Effector CD4-positive, alpha-beta T cell (primary cell): ENCODE measurements at regions not wholly inside any gene's neighbourhood (a gene's known extent, or its start where the extent isn't known, plus 50 kb on each side); places are given as distances from the start of the nearest gene placed in this dataset.

Experiments used
- DNase-seq: peaks from one replicate; pipeline ENCODE4 v3.0.0-alpha.2; 2020

DNA sequence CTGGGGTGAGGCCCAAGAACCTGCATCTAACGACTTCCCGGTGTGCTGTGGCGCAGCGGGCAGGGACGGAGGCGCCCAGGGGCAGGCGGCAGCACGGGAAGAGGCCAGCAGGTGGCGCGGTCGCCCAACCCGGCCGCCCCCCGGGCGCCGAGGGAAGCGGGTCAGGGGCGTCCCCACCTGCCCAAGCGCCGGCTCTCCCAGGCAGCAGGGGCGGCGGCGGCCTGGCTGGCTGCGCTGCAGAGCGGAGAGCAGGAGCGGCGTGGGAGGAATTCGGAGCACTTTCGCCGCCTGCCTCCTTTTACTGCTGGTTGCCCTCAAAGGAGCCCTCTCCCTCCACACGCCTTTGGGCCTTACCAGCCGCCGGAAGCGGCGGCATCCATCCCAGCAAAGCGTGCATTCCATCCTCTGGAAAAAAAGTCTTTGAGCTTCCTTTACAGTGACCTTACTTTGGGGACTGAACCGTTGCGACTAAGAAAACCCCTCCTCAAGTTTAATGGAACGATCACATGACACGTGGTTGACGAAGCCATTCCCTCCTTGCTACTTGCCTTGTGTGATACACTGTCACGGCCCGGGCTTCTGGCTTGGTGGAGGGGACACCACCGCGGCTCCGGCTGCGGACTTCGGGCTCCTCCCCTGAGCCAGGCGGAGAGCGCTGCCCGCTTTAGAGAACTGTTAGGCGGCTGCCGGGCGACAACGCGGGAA lies 106.8 kb upstream of the CLMP start:
- peak; percentile 51 for DNase-seq

DNA sequence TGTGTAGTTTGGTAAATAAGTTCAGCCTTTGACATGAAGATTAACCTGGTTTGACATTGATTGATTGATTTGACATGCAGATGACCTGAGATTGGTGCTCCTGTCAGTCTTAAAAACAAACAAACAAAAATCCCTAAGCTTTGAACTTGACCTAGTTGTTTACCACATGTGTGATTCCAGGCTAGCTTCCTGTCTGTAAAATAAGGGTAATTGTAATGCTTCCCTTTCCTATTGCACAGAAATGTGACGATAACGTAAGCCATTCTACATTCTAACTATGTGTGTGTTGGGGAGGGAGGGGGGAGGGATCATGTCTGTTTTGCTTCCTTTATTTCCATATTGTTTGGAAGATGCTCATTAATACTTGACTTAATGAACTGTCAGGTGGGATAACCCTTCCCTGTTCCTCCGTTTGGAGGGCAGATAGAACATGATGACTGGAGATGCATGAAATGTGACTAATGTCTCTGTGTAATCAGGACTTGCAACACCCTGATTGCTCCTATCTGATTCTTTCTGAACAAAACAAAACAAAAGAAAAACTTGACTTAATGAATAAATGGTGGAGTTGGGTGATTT lies 106.1 kb upstream of the CLMP start:
- no peak for DNase-seq

DNA sequence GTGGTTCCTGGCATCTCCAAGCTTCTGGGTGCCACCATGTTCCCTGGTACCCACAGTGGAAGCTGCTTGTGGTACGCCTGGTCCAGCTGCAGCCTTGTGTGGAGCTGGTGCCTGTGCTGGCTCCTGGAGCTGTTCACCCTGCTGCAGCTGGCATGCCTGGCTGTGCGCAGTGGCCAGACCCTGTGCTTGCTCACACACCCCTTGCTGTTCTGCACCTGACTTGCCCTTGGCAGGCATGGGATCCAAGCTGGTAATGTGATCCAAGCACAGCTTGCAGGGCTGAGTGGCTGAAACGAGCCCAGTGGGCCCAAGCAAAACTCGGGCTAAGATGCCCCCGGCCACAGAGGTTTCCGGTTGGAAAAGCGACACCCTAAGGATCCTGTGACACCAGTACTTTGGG lies 104.7 kb upstream of the CLMP start:
- DNase-seq, result no peak

DNA sequence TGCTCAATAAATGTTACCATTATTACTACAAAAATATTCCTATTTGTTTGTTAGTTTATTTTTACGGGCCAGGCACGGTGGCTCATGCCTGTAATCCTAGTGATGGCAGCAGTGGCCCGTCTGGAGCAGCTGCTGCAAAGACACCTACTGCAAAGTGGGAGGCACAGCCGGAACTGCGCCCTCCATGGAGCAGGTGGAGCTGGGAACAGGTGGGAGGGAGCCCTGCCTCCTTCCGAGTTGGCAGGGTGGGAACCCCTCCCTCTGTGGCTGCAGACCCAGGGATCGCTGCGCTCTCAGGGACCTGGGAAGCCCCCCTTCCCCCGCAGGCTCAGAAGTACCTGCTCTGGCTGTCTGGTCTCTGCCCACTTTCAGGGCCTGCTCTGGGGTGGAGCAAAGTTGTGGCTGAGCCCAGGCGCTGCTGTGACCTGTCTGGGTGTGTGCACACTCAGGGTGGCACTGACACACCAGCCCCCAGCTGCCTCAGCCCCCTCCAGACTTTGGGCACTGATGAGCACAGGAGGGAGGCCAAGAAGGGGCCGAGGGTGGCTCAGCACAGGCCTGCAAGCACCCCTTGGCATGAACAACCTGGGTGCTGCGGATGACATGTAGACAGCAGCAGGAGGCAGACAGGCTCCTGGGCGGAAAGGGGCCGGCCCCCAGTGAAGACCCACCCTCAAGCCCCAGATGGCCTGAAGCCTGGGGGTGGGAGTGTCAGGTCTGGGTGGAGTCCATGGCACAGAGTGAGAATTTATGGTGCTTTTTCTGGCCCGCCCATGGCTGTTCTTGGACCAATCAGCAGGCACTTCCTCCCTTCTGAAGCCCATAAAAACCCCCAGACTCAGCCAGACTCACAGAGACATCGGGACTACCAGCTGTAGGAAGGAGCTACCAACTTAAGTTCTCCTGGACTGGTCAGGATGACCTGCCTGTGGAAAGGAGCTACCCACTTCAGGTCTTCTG lies 103.7 kb upstream of the CLMP start:
- no peak for DNase-seq

DNA sequence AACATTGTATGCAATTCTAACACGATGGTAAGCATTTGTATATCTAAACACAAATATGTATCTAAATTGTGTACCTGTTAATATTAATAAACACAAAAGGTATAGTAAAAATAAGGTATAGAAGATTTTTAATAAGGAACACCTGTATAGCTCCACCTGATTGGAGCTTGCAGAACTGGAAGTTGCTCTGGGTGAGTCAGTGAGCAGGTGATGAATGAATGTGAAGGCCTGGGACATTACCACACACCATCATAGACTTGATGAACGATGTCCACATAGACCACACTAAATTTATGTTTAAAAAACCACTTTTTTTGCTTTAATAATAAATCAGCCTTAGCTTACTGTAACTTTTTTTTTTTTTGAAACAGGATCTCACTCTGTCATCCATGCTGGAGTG lies 97.6 kb upstream of the CLMP start:
- DNase-seq, result no peak

DNA sequence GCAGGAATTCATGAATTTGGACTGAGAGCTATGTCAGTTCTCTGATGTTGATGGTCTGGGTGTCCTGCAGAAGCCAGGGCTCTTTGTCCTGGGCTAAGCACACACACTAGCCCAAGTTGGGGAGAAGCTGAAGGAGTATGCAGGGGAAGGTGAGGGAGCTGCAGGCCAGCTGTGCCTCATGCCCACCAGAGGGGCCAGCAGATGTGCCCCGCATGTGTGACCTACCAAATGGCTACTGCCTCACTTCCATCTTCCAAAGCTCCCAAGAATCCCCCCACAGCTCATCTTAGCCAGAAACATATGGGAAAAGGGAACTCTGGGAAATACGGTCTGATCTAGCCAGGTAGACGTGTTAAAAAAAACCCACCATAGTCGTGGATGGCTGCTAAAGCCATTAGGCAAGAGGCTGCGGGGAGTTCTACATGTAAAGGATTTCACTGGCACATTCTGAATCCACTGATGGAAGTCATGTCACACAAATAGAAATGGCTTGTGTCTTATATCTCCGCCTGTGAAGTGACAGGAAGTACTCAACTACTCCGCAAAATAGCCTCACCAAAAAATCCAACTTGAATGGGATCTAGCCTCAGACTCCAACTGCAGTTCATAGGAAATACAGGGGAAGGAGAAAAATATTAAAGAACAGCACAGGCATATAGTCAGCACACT lies 96.3 kb upstream of the CLMP start:
- no peak for DNase-seq

DNA sequence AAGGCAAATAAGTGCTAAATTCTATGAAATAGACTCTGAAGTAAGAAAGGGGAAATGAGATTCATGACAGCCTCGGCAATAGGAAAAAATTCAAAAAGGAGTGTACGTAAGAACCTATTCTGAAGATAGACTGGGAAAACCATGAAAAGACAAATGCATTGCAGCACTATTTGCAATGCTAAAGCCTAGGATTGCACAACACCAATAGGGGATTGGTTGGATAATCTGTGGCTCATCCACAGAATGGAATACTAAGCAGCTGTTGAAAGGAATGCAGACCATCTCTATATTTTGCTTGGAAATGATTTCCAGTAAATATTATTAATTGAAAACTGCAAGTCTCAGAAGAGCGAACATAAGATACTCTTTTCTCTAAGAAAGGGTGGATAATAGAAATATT lies 91.7 kb upstream of the CLMP start:
- no peak for DNase-seq

DNA sequence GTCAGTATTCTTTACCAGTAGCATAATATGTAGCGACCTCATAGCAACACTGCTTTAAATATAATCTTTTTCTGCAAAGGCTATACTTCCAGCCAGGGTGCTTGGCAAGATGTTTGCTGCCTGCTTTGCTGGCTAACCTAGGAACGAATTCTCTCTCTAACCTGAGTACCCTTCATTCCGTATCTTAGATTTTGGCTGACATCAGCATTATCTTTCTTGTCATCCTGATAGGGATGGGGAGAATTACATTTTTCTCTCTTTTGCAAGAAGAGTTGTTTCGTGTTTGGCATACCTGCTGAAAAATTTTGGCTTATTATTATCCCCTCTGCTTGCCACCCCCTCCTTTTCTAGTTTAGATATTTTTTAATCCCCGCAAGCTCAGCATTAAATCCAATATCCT lies 91.2 kb upstream of the CLMP start:
- no peak for DNase-seq

DNA sequence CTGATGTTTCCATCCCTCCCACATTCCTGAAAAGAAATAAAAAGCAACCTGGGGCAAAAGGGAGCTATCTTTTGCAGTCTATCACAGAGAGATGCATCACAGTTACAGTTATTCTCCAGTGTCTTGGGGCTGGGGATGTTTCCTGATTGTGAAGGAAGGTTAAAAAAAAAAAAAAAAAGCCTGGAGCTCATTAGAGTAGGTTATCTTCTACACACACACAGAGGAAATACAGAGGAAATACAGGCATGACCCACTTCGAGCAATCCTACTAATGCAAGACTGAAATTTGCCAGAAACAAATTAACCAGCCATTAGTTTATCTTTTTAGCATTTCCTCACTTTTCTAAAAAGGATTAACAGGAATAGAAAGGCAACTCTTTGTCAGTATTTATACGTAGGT lies 89.4 kb upstream of the CLMP start:
- no peak for DNase-seq

DNA sequence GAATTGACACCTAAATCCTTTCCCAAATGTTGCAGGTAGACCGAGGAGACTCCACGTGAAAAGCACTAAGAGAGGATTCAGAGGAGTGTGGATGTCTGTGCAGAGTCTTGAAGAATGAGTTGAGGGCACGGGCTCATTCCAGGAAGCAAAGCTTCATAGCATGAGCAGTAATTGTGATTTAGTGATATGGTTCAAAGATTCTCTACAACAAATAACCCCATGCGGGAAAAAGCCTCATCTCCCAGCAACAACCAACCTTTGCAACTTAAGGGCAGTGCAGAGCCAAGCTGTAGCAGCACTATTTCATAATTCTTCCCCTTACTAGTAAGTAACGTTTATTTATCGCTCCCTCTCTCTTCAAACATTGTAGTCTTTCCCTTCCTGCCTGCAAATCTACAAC lies 87.5 kb upstream of the CLMP start:
- DNase-seq, result no peak

DNA sequence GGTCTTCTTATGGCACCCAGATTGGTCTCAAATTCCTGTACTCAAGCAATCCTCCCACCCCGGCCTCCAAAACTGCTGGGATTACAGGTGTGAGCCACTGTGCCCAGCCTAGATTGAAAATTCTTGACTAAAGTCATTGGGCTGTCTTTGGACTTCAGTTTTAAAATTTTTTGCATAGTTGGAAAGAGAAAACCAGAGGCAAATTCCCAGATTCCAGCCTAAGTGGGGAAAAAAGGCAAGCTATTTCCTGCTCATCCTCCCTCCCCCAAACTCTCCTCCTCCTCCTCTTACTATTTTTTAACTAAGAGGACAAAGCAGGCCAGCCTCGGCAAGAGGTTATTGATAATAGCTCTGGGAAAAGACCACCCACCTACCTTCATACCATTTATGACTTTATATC lies 78.6 kb upstream of the CLMP start:
- DNase-seq, result no peak

DNA sequence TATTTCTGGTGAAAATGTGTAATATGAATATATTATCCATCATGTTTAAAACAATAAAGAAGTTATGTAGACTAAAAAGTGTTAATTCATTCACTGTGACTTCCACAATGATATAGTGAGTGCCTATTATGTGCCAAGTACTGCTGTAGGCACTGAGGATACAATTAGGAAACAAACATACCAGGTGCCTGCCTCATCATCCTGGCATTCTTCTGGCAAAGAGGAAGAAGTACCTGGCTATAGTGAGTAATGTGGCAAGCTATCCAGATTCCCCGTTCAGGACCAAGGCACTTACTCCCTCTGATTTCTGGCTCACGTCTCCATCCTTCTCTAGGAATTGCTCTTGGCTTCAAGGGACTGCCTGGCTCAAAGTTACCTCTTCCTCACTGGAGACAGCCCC lies 77.5 kb upstream of the CLMP start:
- DNase-seq, result no peak

DNA sequence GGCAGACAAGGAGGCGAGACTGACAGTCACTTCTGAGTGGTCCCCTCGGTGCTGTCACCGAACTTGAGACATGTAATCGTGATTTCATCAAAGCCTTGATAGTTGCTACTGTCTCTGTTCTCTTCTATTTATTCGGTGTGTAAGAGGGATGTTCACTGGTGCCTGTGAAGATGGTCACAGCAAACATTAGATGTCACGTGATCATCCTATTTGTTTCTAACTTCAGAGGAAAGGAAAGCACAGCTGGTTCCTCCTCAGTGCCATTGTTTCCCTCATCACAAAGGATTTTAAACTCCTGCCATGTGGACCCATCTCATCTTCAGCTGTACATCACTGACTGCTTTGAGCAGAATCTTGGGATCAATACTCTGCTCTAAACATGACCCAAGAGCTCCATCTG lies 73.1 kb upstream of the CLMP start:
- DNase-seq, result no peak

DNA sequence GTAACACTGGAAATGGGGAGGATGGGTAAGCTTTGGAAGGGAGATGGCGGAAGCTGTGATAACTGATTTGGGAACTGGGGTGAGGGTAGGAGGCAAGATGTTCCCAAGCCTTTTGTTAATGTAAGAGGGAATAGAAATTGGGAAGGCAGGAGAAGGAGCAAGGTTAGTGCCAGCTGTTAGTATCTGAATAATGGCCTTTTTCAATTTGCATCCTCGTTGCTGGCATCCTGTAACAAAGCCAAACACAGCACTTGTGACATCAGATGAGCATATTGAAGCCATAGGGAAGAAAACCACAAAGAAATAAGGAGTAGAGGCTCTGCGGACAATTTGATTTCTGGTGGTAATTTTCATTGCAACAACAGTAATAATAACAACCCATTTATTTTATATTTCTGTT lies 70.9 kb upstream of the CLMP start:
- DNase-seq, result no peak

DNA sequence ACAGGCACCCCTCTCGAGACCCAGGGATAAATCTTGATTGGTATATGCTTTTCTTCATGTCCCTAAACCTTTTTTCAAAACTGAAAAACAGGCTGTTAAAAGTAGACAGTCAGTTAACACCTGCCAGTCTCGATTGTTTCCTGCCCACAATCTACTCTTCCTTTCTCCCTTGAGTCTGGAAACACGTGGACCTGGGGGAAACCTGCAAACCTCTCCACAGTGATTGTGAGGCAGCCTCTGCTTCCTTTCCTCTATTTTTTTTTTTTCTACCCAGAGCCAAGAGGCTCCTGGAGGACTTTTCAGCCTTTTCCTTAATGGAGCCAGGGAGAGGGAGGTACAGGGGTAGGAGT lies 69.4 kb upstream of the CLMP start:
- DNase-seq, result no peak

DNA sequence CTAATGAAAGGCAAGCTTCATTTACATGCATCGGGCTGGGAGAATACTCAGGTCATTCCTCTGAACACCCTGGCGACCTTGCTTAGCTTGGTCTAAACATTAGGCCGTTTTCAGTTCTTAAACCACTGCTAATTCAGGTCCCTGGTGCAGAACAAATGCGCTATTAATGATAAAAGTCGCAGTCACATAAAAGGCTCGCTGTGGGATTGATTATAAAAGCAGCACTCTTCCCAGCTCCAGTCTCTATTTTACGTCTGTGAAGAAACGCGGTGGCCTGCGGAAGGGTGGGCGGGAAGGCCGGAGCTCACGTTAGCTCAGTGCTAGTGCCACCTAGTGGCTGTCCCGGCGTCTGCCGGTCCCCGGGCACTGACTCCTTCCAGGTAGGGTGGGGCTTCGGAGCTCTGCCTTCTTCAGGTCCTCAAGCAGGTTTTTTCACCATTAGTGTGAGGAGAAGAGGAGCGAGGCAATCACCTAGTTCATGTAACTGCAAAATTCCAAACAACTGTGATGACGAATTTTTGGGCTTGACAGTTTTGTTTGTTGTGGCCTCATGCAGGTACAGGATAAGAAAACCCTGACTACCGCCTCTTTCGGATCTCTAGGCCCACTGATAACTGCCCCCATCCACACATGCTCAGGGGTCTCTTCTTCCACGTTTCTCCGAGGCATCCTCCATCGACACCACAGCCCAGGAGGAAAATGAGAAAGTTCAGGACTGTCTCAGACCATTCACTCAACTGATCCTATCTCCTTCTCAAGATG lies 66.5 kb upstream of the CLMP start:
- peak; percentile 45 for DNase-seq

DNA sequence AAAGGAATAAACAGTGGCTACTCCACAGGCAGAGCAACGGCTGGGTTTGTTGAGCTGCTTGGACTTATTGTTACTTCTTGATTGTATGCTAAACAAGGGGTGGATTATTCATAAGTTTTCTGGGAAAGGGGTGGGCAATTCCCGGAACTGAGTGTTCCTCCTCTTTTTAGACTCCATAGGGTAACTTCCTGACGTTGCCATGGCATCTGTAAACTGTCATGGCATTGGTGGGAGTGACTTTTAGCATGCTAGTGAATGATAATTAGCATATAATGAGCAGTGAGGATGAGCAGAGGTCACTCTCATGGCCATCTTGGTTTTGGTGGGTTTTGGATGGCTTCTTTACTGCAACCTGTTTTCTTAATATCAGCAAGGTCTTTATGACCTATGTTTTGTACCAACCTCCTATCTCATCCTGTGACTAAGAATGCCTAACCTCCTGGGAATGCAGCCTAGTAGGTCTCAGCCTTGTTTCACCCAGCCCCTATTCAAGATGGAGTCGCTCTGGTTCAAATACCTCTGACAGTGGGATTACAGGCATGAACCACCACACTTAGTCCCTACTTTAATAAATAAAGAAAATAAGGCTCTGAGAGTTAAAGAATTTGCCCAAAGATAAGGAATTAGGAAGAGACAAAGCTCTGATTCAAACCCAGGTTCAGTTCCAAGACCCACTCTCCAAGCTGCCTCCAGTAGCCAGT lies 65.6 kb upstream of the CLMP start:
- no peak for DNase-seq

DNA sequence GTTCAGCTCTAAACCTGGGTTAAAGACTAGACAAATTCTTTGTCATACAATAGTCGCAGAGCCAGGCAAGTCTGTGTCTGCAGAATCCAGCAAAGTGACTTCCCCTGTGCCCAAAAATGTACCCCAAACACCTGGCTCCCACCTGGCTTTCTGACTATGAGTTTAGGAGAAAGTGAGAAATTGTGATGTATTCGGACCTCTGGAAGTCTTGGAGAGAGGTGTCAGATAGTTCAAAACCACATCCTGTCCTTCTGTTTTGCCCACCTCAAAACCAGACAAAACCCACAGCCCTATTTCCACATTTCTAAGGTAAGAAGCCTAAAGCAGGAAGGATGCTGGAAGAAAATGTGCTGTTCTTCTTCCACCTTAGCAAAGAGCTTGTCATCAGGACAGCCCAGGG lies 63.8 kb upstream of the CLMP start:
- no peak for DNase-seq

DNA sequence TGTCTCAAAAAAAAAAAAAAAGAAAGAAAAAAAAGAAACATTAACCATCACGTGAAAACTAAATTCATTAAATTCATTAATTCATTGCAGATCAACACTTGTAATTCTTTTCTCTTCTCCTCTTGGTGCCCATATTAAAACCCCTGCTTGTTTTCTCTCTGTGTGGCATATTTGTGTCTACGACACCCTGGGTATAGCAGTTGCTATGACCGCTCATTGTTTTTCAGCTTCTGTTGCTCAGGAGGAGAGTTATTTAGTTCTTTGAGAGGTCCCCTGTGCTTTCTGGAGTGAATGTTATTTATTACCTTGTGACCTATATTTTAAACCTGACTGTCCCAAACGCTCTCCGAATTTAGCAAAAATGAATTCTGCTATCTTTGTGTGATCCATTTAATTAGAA lies 62.3 kb upstream of the CLMP start:
- DNase-seq, result no peak

DNA sequence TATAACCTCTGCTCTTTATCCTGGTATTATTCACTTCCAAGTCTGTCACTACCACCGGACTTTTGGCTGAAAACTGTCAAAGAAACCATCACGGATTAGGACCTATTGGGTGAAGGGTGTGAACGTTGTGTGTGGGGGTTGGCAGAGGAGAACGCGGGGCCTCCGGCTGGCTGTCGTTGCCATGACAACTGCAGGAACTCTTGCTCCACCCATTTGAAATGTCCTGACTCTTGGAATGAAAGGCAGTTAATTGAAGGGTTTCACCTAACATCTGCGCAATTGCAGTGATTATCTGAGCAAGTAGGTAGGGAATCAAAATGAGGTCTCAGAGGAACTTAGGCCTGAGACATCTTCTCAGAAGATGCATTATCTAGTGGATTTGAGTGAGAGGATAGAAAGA lies 60.9 kb upstream of the CLMP start:
- DNase-seq, result no peak

DNA sequence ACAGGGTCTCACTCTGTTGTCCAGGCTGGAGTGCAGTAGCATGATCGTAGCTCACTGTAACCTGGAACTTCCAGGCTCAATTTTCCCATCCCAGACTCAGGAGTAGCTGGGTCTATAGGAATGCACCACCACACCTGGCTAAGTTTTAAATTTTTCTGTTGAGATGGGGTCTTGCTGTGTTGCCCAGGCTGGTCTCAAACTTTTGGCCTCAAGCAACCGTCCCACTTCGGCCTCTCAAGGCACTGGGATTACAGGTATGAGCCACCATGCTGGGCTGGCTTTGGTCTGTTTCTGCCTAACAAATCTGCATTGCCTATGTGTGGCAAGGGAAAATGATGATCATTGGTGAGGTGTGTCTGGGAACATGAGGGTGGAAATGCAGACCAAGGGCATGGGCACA lies 59.3 kb upstream of the CLMP start:
- no peak for DNase-seq

DNA sequence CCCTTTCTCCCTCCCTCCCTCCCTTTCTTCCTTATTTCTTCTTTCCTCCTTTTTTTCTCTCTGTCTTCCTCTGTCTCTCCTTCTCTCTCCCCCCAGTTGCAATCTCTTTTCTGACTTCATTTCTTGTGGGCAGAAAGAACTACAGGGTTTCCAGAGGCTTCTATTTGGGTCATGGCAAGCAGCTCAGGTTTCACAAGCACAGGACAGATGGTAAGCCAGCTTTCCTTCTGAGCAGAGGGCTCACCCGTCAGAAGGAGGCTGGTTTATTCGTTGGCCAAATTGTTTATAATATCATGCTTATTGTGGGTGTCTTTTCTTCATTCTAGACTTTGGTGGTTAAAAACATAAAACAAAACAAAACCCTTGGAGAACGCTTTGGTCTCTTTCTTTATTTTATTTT lies 58.9 kb upstream of the CLMP start:
- no peak for DNase-seq
